ENCODE measurements at regions not wholly inside any gene's neighbourhood (a gene's known extent, or its start where the extent isn't known, plus 50 kb on each side); places are given as distances from the start of the nearest gene placed in this dataset.

DNA sequence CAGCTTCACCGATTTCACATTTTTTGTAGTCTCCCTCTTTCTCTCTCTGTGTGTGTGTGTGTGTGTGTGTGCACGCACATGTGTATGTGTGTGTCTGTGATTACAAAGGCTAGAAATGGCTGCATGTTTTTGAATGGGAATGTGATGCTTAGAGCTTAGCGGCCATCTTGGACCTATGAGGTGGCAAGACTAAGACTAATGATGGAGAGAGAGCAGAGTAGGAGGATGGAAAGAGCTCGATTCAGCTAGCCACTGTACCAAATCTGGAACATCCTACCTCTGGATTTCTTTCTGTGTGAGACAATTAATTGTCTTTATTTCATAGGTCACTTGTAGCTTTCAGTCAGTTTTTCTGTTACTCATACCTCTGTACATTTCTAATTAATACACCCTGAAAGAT lies 205.1 kb downstream of the PCSK1 start:
- TF ChIP-seq, protein P1, sequence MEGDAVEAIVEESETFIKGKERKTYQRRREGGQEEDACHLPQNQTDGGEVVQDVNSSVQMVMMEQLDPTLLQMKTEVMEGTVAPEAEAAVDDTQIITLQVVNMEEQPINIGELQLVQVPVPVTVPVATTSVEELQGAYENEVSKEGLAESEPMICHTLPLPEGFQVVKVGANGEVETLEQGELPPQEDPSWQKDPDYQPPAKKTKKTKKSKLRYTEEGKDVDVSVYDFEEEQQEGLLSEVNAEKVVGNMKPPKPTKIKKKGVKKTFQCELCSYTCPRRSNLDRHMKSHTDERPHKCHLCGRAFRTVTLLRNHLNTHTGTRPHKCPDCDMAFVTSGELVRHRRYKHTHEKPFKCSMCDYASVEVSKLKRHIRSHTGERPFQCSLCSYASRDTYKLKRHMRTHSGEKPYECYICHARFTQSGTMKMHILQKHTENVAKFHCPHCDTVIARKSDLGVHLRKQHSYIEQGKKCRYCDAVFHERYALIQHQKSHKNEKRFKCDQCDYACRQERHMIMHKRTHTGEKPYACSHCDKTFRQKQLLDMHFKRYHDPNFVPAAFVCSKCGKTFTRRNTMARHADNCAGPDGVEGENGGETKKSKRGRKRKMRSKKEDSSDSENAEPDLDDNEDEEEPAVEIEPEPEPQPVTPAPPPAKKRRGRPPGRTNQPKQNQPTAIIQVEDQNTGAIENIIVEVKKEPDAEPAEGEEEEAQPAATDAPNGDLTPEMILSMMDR (IDR thresholded peaks at IDR 0.05), result no peak
- TF ChIP-seq POLR2A (IDR thresholded peaks at IDR 0.05), result no peak
